H1 (cell line): ENCODE measurements at regions not wholly inside any gene's neighbourhood (a gene's known extent, or its start where the extent isn't known, plus 50 kb on each side); places are given as distances from the start of the nearest gene placed in this dataset.

Source experiments
- TCF12 ChIP-seq: IDR thresholded peaks from 2 replicates; pipeline ENCODE4 v1.6.1; 2011; ENCODE audit warnings: low read depth, mild to moderate bottlenecking, low read length
- TF ChIP-seq, protein P1 (sequence below): IDR thresholded peaks from 2 replicates; pipeline ENCODE4 v1.6.1; 2011; ENCODE audit warnings: low read depth, mild to moderate bottlenecking, low read length; ENCODE audit not compliant: insufficient read depth

DNA sequence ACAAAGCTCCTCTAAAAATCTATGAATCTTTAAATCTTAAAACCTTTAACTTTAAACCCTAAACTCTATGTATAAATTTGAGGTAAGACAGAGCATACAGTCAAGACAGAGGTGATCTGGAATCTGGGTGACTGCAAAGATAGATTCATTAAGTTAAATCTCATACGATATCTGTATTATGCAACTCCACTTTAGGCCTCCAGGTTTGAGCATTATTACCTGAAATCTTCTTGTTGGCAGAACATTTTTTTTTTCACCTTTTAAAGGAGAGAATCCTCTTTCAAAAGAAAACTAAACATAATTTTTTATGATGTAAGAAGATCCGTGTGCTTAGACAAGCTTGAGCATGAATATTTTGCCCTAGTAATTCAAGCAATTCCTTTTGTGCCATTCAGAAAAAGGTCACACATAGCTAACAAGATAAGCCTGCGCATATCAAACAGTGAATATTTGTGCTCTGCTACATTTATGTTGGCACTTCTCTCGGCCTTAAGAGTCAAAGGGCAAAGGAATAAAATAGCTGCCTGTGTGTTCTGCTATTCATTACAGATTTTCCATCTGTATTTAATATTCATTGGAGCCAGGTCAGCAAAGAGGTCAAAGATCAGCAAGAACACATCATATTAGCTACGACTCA, 163.3 kb downstream of the TMTC3 start (continued):
- TF ChIP-seq, protein P1, sequence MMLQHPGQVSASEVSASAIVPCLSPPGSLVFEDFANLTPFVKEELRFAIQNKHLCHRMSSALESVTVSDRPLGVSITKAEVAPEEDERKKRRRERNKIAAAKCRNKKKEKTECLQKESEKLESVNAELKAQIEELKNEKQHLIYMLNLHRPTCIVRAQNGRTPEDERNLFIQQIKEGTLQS, result no peak
- TF ChIP-seq TCF12, result no peak
